ENCODE measurements at regions not wholly inside any gene's neighbourhood (a gene's known extent, or its start where the extent isn't known, plus 50 kb on each side); places are given as distances from the start of the nearest gene placed in this dataset.
"Not testable (repeated sequence)": the region's sequence is repeated elsewhere in the genome, so short reads cannot be mapped to it uniquely, and the experiment has no call there.

GRCh38 chr4:147250062-147250461 is 230.8 kb upstream of the EDNRA start:
- intact Hi-C loops (cut with DNase I) = no loop called here
- Histone ChIP-seq H3K27ac (no peak overlapping the region), H3K4me3 (no peak overlapping the region), H3K9ac (ENCODE audit: low read depth in 2 of 2, low read length in 2 of 2) (no peak overlapping the region), H3K4me1 (no peaks in the 10 kb centered on the region), H3K27me3 (no peaks in the 10 kb centered on the region), H3K36me3 (no peaks in the 10 kb centered on the region), H3K9me3 (no peaks in the 10 kb centered on the region)
- TF ChIP-seq CTCF (IDR thresholded peaks at IDR 0.05) = no peak
- DNase-seq = no peak

DNA sequence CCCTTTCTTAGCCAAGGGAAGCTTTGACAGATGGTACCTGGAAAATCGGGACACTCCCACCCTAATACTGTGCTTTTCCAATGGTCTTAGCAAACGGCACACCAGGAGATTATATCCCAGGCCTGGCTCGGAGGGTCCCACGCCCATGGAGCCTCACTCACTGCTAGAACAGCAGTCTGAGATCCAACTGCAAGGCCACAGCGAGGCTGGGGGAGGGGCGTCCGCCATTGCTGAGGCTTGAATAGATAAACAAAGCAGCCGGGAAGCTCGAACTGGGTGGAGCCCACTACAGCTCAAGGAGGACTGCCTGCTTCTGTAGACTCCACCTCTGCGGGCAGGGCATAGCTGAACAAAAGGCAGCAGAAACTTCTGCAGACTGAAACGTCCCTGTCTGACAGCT is 225.6 kb upstream of the EDNRA start:
- H3K27ac ChIP-seq; H3K36me3 ChIP-seq; H3K9ac ChIP-seq (ENCODE audit: low read depth in 2 of 2, low read length in 2 of 2); H3K9me3 ChIP-seq; H3K4me3 ChIP-seq; H3K27me3 ChIP-seq; intact Hi-C loops (cut with DNase I); H3K4me1 ChIP-seq; DNase-seq: not testable (repeated sequence)

- DNase-seq; H3K27me3 ChIP-seq; H3K4me3 ChIP-seq; intact Hi-C loops (cut with DNase I); H3K36me3 ChIP-seq; H3K4me1 ChIP-seq; H3K9me3 ChIP-seq; H3K9ac ChIP-seq (ENCODE audit: low read depth in 2 of 2, low read length in 2 of 2); H3K27ac ChIP-seq: not testable (repeated sequence)
These were observed 221.6 kb upstream of the EDNRA start for GRCh38 chr4:147259271-147259670.

DNA sequence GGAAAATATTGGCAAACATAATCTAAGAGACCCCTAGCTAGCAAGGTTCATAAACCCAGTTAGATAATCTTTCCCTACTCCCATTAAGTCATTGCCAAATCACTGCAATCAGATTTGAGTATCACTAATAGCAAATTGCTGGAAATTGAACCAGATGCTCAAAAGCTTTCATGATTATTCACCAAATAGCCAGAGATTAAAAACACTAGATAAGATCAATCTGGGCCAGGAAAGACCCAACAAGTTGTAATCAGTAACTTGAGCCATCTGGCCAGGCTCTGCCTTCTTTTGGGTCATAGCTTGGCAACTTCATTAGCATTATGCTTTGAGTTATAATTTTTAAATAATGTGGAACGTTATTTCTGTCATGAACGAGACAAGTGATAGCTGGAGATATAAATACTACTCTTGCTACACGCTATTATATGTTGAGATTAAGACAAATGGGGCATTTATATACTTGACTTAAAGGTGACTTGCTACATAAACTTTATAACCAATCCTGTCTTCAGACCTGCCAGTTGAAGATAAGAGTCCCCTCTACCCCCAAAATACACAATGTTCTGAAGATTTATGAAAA is 196.6 kb upstream of the EDNRA start:
- intact Hi-C loops (cut with DNase I) = no loop called here
- no peak for DNase-seq
- TF ChIP-seq CTCF (IDR thresholded peaks at IDR 0.05) = no peak
- no peak overlapping the region for H3K9ac ChIP-seq (ENCODE audit: low read depth in 2 of 2, low read length in 2 of 2)
- no peaks in the 10 kb centered on the region for H3K4me1 ChIP-seq
- H3K4me3 ChIP-seq = no peak overlapping the region
- H3K9me3 ChIP-seq = no peaks in the 10 kb centered on the region
- H3K27ac ChIP-seq = no peak overlapping the region
- no peaks in the 10 kb centered on the region for H3K27me3 ChIP-seq
- no peaks in the 10 kb centered on the region for H3K36me3 ChIP-seq

DNA sequence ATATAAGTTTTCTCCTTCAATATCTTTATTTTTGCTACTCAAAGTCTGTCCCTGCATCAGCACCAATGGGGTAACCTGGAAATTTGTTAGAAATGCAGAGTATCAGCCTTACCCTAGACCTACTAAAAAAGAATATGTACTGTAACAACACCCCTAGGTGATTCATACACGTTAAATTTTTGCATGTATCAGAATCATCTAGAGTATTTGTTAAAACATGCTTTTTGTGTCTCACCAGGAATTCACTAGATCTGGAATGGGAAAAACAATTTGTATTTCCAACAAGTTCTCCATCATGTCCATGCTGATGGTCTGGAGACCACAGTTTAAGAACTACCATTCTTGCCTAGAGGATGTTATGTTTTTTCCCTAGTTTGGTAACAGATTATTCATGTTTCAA is 196.0 kb upstream of the EDNRA start:
- no peak for TF ChIP-seq CTCF (IDR thresholded peaks at IDR 0.05)
- no peak for DNase-seq
- Histone ChIP-seq H3K27me3 (no peaks in the 10 kb centered on the region), H3K4me3 (no peak overlapping the region), H3K4me1 (no peaks in the 10 kb centered on the region), H3K36me3 (no peaks in the 10 kb centered on the region), H3K9ac (ENCODE audit: low read depth in 2 of 2, low read length in 2 of 2) (no peak overlapping the region), H3K9me3 (no peaks in the 10 kb centered on the region), H3K27ac (no peak overlapping the region)
- intact Hi-C loops (cut with DNase I) = no loop called here

GRCh38 chr4:147285751-147286150 is 195.1 kb upstream of the EDNRA start:
- H3K9ac ChIP-seq (ENCODE audit: low read depth in 2 of 2, low read length in 2 of 2) = no peak overlapping the region
- H3K9me3 ChIP-seq = no peaks in the 10 kb centered on the region
- no peak overlapping the region for H3K4me3 ChIP-seq
- no peak for TF ChIP-seq CTCF (IDR thresholded peaks at IDR 0.05)
- no peaks in the 10 kb centered on the region for H3K27me3 ChIP-seq
- no peak overlapping the region for H3K27ac ChIP-seq
- intact Hi-C loops (cut with DNase I) = no loop called here
- H3K4me1 ChIP-seq = no peaks in the 10 kb centered on the region
- no peaks in the 10 kb centered on the region for H3K36me3 ChIP-seq
- DNase-seq = no peak

Data from colonic mucosa (tissue), 4 donors.